ENCODE measurements at regions not wholly inside any gene's neighbourhood (a gene's known extent, or its start where the extent isn't known, plus 50 kb on each side); places are given as distances from the start of the nearest gene placed in this dataset.

DNA sequence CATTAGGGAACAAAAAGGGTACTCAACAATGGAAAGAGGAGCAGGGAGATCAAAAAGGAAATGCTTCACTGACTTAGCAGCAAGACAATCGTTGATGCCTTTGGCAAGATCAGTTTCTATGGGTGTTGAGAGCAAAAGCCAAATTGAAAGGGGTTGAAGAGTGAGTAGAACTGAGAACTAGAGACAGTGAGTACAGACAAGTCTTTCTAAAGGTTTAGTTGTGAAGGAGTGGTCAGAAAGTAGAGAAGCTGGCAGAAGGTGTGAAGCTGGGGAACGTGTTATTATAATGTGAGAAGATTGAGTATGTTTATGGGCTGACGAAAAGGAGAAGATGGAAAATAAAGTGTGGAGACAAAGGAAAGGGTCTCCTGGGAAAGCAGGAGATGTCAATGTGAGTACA is 221.2 kb upstream of the USP25 start:
- WGBS (ENCODE audit: insufficient coverage, insufficient replicate concordance, low lambda C conversion rate, missing lambda C conversion rate): 0% methylated on average over 3 of the region's 3 CpGs
- no peak for TF ChIP-seq ZNF384 (IDR thresholded peaks at IDR 0.05; ENCODE audit: borderline replicate concordance, low read depth, low read length)
- TF ChIP-seq RUNX3 (IDR thresholded peaks at IDR 0.05; ENCODE audit: low read length): no peak
- TF ChIP-seq MAX (IDR thresholded peaks at IDR 0.05; ENCODE audit: low read depth, low read length): no peak
- TF ChIP-seq ZNF274 (IDR thresholded peaks at IDR 0.05; ENCODE audit: insufficient read depth, insufficient read length): no peak
- ATAC-seq: no peak
- Histone ChIP-seq H3K4me2 (ENCODE audit: control insufficient read depth, insufficient read depth) (no peak overlapping the region), H3K9ac (ENCODE audit: control insufficient read depth, insufficient read depth, low read length) (no peak overlapping the region), H3K36me3 (ENCODE audit: control insufficient read depth in 2 of 2, insufficient read depth in 2 of 2, low read length in 1 of 2) (no peaks in the 10 kb centered on the region), H3K4me1 (ENCODE audit: control insufficient read depth, insufficient read depth, low read length) (peaks cover under 1% of the 10 kb centered on the region; the same call in 1 of the 2 replicates), H3K4me3 (no peak overlapping the region), H3K9me3 (replicated peaks; ENCODE audit: control insufficient read depth, insufficient read depth, low read length) (no peaks in the 10 kb centered on the region), H2AFZ (ENCODE audit: control insufficient read depth, low read depth, low read length) (no peak overlapping the region), H3K79me2 (ENCODE audit: control insufficient read depth, insufficient read depth, low read length) (no peaks in the 10 kb centered on the region), H4K20me1 (ENCODE audit: control insufficient read depth, insufficient read depth) (no peaks in the 10 kb centered on the region), H3K27ac (ENCODE audit: control insufficient read depth, insufficient read depth) (no peak overlapping the region), H3K27me3 (replicated peaks in 1 of 2; ENCODE audit: control insufficient read depth in 2 of 2, insufficient read depth in 2 of 2, low read length in 1 of 2) (no peaks in the 10 kb centered on the region)
- intact Hi-C loops (cut with micrococcal nuclease; ENCODE audit: unreplicated experiment) (no loop called here), in situ Hi-C loops (cut with MboI) (no loop called here)
- no peak for FAIRE-seq
- ChIA-PET SMC1A (ENCODE audit: uncharacterized antibody, unreplicated experiment) (no interaction called here), CTCF (no interaction called here), POLR2A (no interaction called here), RAD21 (ENCODE audit: unreplicated experiment) (no interaction called here)
- BruUV-seq (replicated peaks): no TSS peak
- no peak for DNase-seq (ENCODE audit: low read depth, low spot score)

DNA sequence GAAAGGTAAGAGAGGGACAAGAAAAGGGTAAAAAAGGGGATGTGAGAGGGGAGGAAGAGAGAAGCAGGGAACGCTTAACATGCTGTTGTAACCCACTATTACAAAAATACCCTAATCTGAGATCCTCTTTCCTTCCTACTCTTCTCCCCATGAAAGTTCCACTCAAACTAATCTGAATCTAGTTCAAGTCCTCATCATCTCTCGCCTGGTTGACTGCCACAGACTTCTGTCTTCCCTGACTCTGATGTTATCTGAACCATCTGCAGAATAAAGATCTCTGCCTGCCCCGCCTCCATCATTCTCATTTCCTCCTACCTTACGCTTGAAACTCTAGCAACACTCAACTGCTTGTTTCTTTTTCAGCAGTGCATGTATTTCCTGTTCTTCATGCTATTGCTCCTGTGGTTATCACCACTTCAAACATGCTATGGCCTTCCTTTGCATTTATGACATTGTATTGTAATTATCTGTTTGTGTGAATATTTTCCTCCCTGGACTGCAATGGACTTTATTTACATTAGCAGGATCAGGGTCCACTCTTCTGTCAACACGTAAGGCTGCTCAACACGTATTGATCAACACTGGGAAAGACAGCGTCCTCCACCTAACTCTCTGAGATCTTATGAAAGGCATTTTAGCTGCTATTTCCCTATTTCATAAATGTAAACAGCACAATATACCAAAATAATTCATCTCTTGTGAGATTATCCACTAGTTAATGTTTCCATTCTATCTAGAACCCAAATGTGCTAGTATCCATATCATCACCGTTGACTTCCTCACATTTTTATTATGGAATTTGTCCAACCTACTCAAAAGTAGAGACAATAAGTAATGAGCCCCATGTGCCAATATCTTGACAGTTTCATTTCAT is 215.5 kb upstream of the USP25 start:
- peak; percentile 80 for FAIRE-seq
- peak overlapping the region; percentile 78 for H3K4me2 ChIP-seq (ENCODE audit: control insufficient read depth, insufficient read depth)
- no peak overlapping the region for H3K4me3 ChIP-seq
- no peak for TF ChIP-seq ZNF207 (IDR thresholded peaks at IDR 0.05; ENCODE audit: borderline replicate concordance)
- TF ChIP-seq NR2C1 (IDR thresholded peaks at IDR 0.05): no peak
- no peak for TF ChIP-seq HDAC2 (IDR thresholded peaks at IDR 0.05)
- TF ChIP-seq LARP7 (IDR thresholded peaks at IDR 0.05): no peak
- TF ChIP-seq MLLT1 (IDR thresholded peaks at IDR 0.05): no peak
- TF ChIP-seq ETV6 (conservative IDR thresholded peaks at IDR 0.05 in 1 of 2, IDR thresholded peaks at IDR 0.05 in 1 of 2; ENCODE audit: borderline replicate concordance in 1 of 2, low read depth in 1 of 2): peak in 1 of 2 experiments; percentile 40; a peak in 1 of 4 replicates
- TF ChIP-seq, protein P1, sequence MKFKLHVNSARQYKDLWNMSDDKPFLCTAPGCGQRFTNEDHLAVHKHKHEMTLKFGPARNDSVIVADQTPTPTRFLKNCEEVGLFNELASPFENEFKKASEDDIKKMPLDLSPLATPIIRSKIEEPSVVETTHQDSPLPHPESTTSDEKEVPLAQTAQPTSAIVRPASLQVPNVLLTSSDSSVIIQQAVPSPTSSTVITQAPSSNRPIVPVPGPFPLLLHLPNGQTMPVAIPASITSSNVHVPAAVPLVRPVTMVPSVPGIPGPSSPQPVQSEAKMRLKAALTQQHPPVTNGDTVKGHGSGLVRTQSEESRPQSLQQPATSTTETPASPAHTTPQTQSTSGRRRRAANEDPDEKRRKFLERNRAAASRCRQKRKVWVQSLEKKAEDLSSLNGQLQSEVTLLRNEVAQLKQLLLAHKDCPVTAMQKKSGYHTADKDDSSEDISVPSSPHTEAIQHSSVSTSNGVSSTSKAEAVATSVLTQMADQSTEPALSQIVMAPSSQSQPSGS (IDR thresholded peaks at IDR 0.05; ENCODE audit: low read length): peak; percentile 60; the same call in 1 of the 2 replicates
- peak; percentile 29; the same call in 1 of the 3 replicates for TF ChIP-seq POU2F2 (IDR thresholded peaks at IDR 0.05; ENCODE audit: borderline replicate concordance, low read depth, low read length)
- TF ChIP-seq WRNIP1 (IDR thresholded peaks at IDR 0.05; ENCODE audit: borderline replicate concordance, low read depth, low read length): no peak
- no peak for TF ChIP-seq BACH1 (IDR thresholded peaks at IDR 0.05; ENCODE audit: borderline replicate concordance)
- 0 out of 2 replicates have a peak, but pooled peaks have one; percentile 21 for TF ChIP-seq EED (IDR thresholded peaks at IDR 0.05; ENCODE audit: low read depth)

More for the DNA sequence above, 215.5 kb upstream of the USP25 start:
- H3K9ac ChIP-seq (ENCODE audit: control insufficient read depth, insufficient read depth, low read length): no peak overlapping the region
- CTCF ChIA-PET: no interaction called here
- H4K20me1 ChIP-seq (ENCODE audit: control insufficient read depth, insufficient read depth): no peaks in the 10 kb centered on the region
- H3K4me1 ChIP-seq (ENCODE audit: control insufficient read depth, insufficient read depth, low read length): peaks cover 9% of the 10 kb centered on the region
- H3K79me2 ChIP-seq (ENCODE audit: control insufficient read depth, insufficient read depth, low read length): no peaks in the 10 kb centered on the region
- peak overlapping the region; percentile 50 for H3K27ac ChIP-seq (ENCODE audit: control insufficient read depth, insufficient read depth)
- intact Hi-C loops (cut with micrococcal nuclease; ENCODE audit: unreplicated experiment) (no loop called here), in situ Hi-C loops (cut with MboI) (no loop called here)
- DNase-seq (ENCODE audit: low read depth, low spot score): peak; percentile 45
- RAD21 ChIA-PET (ENCODE audit: unreplicated experiment): interaction anchor here (0.5 kb wide), 1 partner anchor 1111 kb away, joined by 4 read pairs; no protein-coding TSS in a partner anchor
- peak overlapping the region; percentile 71 for H2AFZ ChIP-seq (ENCODE audit: control insufficient read depth, low read depth, low read length)
- peak; percentile 96 for ATAC-seq
- BruUV-seq (replicated peaks): no TSS peak
- POLR2A ChIA-PET: no interaction called here
- 18% methylated on average over 8 of the region's 8 CpGs for WGBS (ENCODE audit: insufficient coverage, insufficient replicate concordance, low lambda C conversion rate, missing lambda C conversion rate)
- H3K27me3 ChIP-seq (replicated peaks in 1 of 2; ENCODE audit: control insufficient read depth in 2 of 2, insufficient read depth in 2 of 2, low read length in 1 of 2): no peaks in the 10 kb centered on the region
- no peaks in the 10 kb centered on the region for H3K36me3 ChIP-seq (ENCODE audit: control insufficient read depth in 2 of 2, insufficient read depth in 2 of 2, low read length in 1 of 2)
- H3K9me3 ChIP-seq (replicated peaks; ENCODE audit: control insufficient read depth, insufficient read depth, low read length): no peaks in the 10 kb centered on the region; the same call in 2 of the 3 replicates
- SMC1A ChIA-PET (ENCODE audit: uncharacterized antibody, unreplicated experiment): no interaction called here
